Gastrocnemius medialis (tissue), 4 donors: ENCODE measurements at regions not wholly inside any gene's neighbourhood (a gene's known extent, or its start where the extent isn't known, plus 50 kb on each side); places are given as distances from the start of the nearest gene placed in this dataset.
"Not testable (repeated sequence)": the region's sequence is repeated elsewhere in the genome, so short reads cannot be mapped to it uniquely, and the experiment has no call there.

Experiments
- ATAC-seq, 2 donors: fragments of 150-250 bp; one replicate each; pipeline ENCODE4 v1.9.1; 2016
- DNase-seq, 2 donors: peaks; one replicate each; pipeline ENCODE4 v3.0.0-alpha.2; 2019
- H3K27ac ChIP-seq, 4 donors: fragments of 200-600 bp; sonication (generic); 1 replicate in 1 of 4; 2 replicates in 3 of 4; pipeline ENCODE4 v1.5.1; 2016 to 2018; ENCODE audit warnings: mild to moderate bottlenecking in 2 of 4, moderate library complexity in 1 of 4
- H3K27me3 ChIP-seq, 3 donors: fragments of 200-600 bp; sonication (generic) in 2 of 3; 1 replicate in 1 of 3; 2 replicates in 2 of 3; pipeline versions ENCODE4 v1.5.1 to v1.6.0; 2016 to 2019; ENCODE audit warnings: mild to moderate bottlenecking in 1 of 3, moderate library complexity in 1 of 3
- H3K36me3 ChIP-seq, 2 donors: fragments of 200-600 bp; sonication (generic) in 1 of 2; one replicate each; pipeline ENCODE4 v1.5.1; 2017 to 2018
- H3K4me1 ChIP-seq, 2 donors: fragments of 200-600 bp; sonication (generic) in 1 of 2; one replicate each; pipeline ENCODE4 v1.5.1; 2016 to 2017; ENCODE audit warnings: mild to moderate bottlenecking in 2 of 2
- H3K4me3 ChIP-seq, 4 donors: fragments of 200-600 bp; sonication (generic) in 3 of 4; 1 replicate in 1 of 4; 2 replicates in 3 of 4; pipeline ENCODE4 v1.5.1; 2016 to 2019; ENCODE audit warnings: mild to moderate bottlenecking in 2 of 4
- H3K9me3 ChIP-seq, 3 donors: fragments of 200-600 bp; sonication (generic) in 2 of 3; 1 replicate in 1 of 3; 2 replicates in 2 of 3; pipeline ENCODE4 v1.5.1; 2016 to 2019
- CTCF ChIP-seq, 5 experiments: fragments of 450-650 bp in 3 of 5; fragments of 200-600 bp in 2 of 5; sonication (generic) in 2 of 5; IDR thresholded peaks in 4 of 5; conservative IDR thresholded peaks in 1 of 5; 1 replicate in 4 of 5; 2 replicates in 1 of 5; pipeline ENCODE4 v1.5.1; 2016 to 2019; ENCODE audit warnings: antibody characterized with exemption in 5 of 5, mild to moderate bottlenecking in 3 of 5, moderate library complexity in 3 of 5
- POLR2A ChIP-seq, 2 donors: fragments of 450-650 bp; IDR thresholded peaks; one replicate each; pipeline ENCODE4 v1.6.1; 2017; ENCODE audit warnings: antibody characterized with exemption in 2 of 2, mild to moderate bottlenecking in 2 of 2, moderate library complexity in 2 of 2
- in situ Hi-C, 4 donors: fragments of 200-750 bp; cut with MboI; loops; one replicate each; pipeline versions ENCODE4 v1.15.0 to v1.8.0; 2017; ENCODE audit warnings: low sequenced_read_pairs in 4 of 4
- intact Hi-C: fragments of 100-400 bp; cut with DNase I; formaldehyde crosslinking; loops from one replicate; pipeline ENCODE4 v1.15.1; 2023; ENCODE audit warnings: low total_unique reads

- TF ChIP-seq CTCF (IDR thresholded peaks at IDR 0.05 in 4 of 5, conservative IDR thresholded peaks at IDR 0.05 in 1 of 5) = no peak
- no peak for TF ChIP-seq POLR2A (IDR thresholded peaks at IDR 0.05)
- intact Hi-C loops = no loop called here
Measured at GRCh38 chr13:105841286-105841685, 694.2 kb downstream of the EFNB2 start.

GRCh38 chr13:105838231-105838630, 697.2 kb downstream of the EFNB2 start:
- intact Hi-C loops = no loop called here
- Histone ChIP-seq H3K4me1 (no peaks in the 10 kb centered on the region), H3K9me3 (no peaks in the 10 kb centered on the region), H3K4me3 (no peak overlapping the region), H3K27me3 (no peaks in the 10 kb centered on the region), H3K27ac (no peak overlapping the region), H3K36me3 (no peaks in the 10 kb centered on the region)
- DNase-seq (no peak), ATAC-seq (no peak)
- no peak for TF ChIP-seq POLR2A (IDR thresholded peaks at IDR 0.05)
- TF ChIP-seq CTCF (IDR thresholded peaks at IDR 0.05 in 4 of 5, conservative IDR thresholded peaks at IDR 0.05 in 1 of 5) = no peak
- in situ Hi-C loops = no loop called here

More at GRCh38 chr13:105841286-105841685, 694.2 kb downstream of the EFNB2 start:
- in situ Hi-C loops = no loop called here
- DNase-seq (no peak), ATAC-seq (no peak)
- no peak overlapping the region for H3K27ac ChIP-seq
- no peak overlapping the region for H3K4me3 ChIP-seq
- no peaks in the 10 kb centered on the region for H3K4me1 ChIP-seq
- no peaks in the 10 kb centered on the region for H3K36me3 ChIP-seq
- no peaks in the 10 kb centered on the region for H3K9me3 ChIP-seq
- no peaks in the 10 kb centered on the region for H3K27me3 ChIP-seq

DNA sequence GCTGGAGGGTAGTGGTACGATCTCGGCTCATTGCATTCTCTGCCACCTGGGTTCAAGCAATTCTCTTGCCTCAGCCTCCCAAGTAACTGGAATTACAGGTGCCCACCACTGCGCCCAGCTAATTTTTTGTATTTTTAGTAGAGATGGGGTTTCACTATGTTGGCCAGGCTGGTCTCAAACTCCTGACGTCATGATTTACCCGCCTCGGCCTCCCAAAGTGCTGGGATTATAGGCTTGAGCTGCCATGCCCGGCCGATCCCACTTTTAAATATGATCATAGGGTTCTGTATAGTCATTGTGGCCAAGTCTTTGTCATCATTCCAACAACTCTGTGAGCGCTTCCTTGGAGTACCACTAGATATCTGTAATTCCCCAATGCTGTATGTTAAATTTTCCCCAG, 698.2 kb downstream of the EFNB2 start:
- H3K27ac ChIP-seq, H3K9me3 ChIP-seq, H3K4me3 ChIP-seq, DNase-seq, intact Hi-C loops, H3K36me3 ChIP-seq, in situ Hi-C loops, ATAC-seq, H3K27me3 ChIP-seq, H3K4me1 ChIP-seq: not testable (repeated sequence)

GRCh38 chr13:105830821-105831220, 704.6 kb downstream of the EFNB2 start:
- H3K27me3 ChIP-seq = no peaks in the 10 kb centered on the region
- no peak overlapping the region for H3K4me3 ChIP-seq
- no peaks in the 10 kb centered on the region for H3K36me3 ChIP-seq
- intact Hi-C loops (no loop called here), in situ Hi-C loops (no loop called here)
- no peak for ATAC-seq
- DNase-seq = no peak
- H3K27ac ChIP-seq = no peak overlapping the region
- H3K4me1 ChIP-seq = no peaks in the 10 kb centered on the region
- H3K9me3 ChIP-seq = no peaks in the 10 kb centered on the region
- TF ChIP-seq POLR2A (IDR thresholded peaks at IDR 0.05) (no peak), CTCF (IDR thresholded peaks at IDR 0.05 in 4 of 5, conservative IDR thresholded peaks at IDR 0.05 in 1 of 5) (no peak)

DNA sequence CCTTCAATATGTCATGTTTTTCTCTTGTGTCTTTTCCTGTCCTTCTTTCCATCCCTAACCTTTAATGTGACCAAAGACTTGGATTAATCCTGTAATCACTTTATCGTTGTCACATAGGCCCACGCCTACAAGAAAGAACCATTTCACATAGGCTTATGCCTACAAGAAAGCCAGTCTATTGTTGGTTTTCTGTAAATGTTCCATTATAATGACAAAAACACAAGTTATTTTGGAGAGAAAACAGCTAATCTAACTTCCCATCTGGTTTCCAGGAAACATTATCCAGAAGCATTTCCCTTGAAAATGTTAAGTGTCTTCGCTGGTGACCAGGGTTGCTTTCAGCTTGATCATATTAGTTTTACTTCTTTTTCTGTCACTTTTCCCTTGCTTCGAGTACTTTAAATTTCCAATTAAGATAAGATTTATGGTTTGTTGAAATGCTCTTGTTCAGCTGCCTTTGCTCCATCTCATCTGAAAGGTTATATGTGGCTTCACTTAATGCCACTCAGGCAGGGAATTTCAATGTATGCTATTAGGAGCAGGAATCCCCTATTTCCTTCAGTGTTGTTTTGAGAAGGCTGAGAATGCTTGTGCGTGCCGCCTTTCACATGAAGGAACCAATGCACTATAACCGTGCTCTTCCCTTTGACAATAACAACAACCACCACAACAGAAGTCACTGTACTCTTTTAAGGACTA, 708.2 kb downstream of the EFNB2 start:
- in situ Hi-C loops (no loop called here), intact Hi-C loops (no loop called here)
- Histone ChIP-seq H3K27ac (peak overlapping the region in 1 of 4 donors; percentile 15), H3K4me1 (no peaks in the 10 kb centered on the region), H3K27me3 (no peaks in the 10 kb centered on the region), H3K9me3 (no peaks in the 10 kb centered on the region), H3K4me3 (no peak overlapping the region), H3K36me3 (no peaks in the 10 kb centered on the region)
- TF ChIP-seq POLR2A (IDR thresholded peaks at IDR 0.05) (no peak), CTCF (IDR thresholded peaks at IDR 0.05 in 4 of 5, conservative IDR thresholded peaks at IDR 0.05 in 1 of 5) (no peak)
- ATAC-seq = no peak
- no peak for DNase-seq
